Ascending aorta (tissue), 2 donors: ENCODE measurements at regions not wholly inside any gene's neighbourhood (a gene's known extent, or its start where the extent isn't known, plus 50 kb on each side); places are given as distances from the start of the nearest gene placed in this dataset.
A peak's percentile ranks its signal among the peaks of the same experiment; 100 is the strongest.

Experiments used
- DNase-seq, 2 donors: peaks; one replicate each; pipeline ENCODE4 v3.0.0-alpha.2; 2019; ENCODE audit warnings: low spot score in 2 of 2
- H3K27ac ChIP-seq, 2 donors: fragments of 200-600 bp; sonication (generic); one replicate each; pipeline ENCODE4 v1.5.1; 2016 to 2017; ENCODE audit warnings: mild to moderate bottlenecking in 1 of 2
- H3K27me3 ChIP-seq: fragments of 200-600 bp; sonication (generic); one replicate; pipeline ENCODE4 v1.5.1; 2017
- H3K36me3 ChIP-seq, 2 donors: fragments of 200-600 bp; sonication (generic); one replicate each; pipeline ENCODE4 v1.5.1; 2016
- H3K4me1 ChIP-seq, 2 donors: fragments of 200-600 bp; sonication (generic); one replicate each; pipeline ENCODE4 v1.5.1; 2016 to 2017; ENCODE audit warnings: mild to moderate bottlenecking in 1 of 2
- H3K4me3 ChIP-seq, 2 donors: fragments of 200-600 bp; sonication (generic); one replicate each; pipeline ENCODE4 v1.5.1; 2016 to 2017; ENCODE audit warnings: mild to moderate bottlenecking in 1 of 2
- H3K9me3 ChIP-seq, 2 donors: fragments of 200-600 bp; sonication (generic); one replicate each; pipeline ENCODE4 v1.5.1; 2016
- CTCF ChIP-seq, 3 experiments: fragments of 200-600 bp in 2 of 3; fragments of 450-650 bp in 1 of 3; sonication (generic) in 2 of 3; IDR thresholded peaks; one replicate each; pipeline ENCODE4 v1.5.1; 2016 to 2019; ENCODE audit warnings: antibody characterized with exemption in 3 of 3, mild to moderate bottlenecking in 1 of 3, moderate library complexity in 1 of 3
- intact Hi-C: fragments of 100-400 bp; cut with DNase I; formaldehyde crosslinking; loops from one replicate; pipeline ENCODE4 v1.15.1; 2023

DNA sequence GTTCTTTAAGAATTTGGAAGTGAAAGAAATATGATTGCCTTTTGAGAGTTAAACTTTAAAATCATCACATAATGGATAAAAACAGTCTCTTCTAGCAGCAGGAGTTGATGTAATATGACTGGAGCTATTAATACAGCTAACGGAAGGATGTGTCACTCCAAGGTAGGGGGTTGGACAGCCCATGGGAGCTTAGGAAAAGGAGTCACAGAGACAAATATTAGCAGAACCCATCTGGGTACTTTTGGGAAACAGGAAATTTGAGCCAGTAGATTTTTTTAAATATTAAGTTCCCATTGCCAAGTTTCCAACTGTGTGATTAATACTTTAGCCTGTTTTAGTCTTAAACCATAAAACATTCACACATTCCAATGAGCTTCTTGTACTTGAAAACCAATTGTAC is 164.7 kb upstream of the RIMS1 start:
- H3K27me3 ChIP-seq: no peaks in the 10 kb centered on the region
- no peak for TF ChIP-seq CTCF (IDR thresholded peaks at IDR 0.05)
- H3K36me3 ChIP-seq: no peaks in the 10 kb centered on the region
- H3K9me3 ChIP-seq: no peaks in the 10 kb centered on the region
- peak overlapping the region; percentile 63 to 68 for H3K27ac ChIP-seq
- H3K4me1 ChIP-seq: peaks cover 0 to 28% of the 10 kb centered on the region in 2 donors
- DNase-seq: peak in 1 of 2 donors; percentile 87
- intact Hi-C loops: loop anchor here (5.0 to 10.0 kb wide), 3 partner anchors 156 to 337 kb away; no protein-coding TSS in a partner anchor
- H3K4me3 ChIP-seq: no peak overlapping the region

GRCh38 chr6:71722736-71723135 is 163.6 kb upstream of the RIMS1 start:
- no peak overlapping the region for H3K4me3 ChIP-seq
- peak overlapping the region; percentile 60 to 68 for H3K27ac ChIP-seq
- intact Hi-C loops: loop anchor here (5.0 to 10.0 kb wide), 3 partner anchors 155 to 338 kb away; no protein-coding TSS in a partner anchor
- H3K4me1 ChIP-seq: peaks cover 0 to 28% of the 10 kb centered on the region in 2 donors
- H3K9me3 ChIP-seq: no peaks in the 10 kb centered on the region
- H3K36me3 ChIP-seq: no peaks in the 10 kb centered on the region
- no peak for DNase-seq
- H3K27me3 ChIP-seq: no peaks in the 10 kb centered on the region
- no peak for TF ChIP-seq CTCF (IDR thresholded peaks at IDR 0.05)

DNA sequence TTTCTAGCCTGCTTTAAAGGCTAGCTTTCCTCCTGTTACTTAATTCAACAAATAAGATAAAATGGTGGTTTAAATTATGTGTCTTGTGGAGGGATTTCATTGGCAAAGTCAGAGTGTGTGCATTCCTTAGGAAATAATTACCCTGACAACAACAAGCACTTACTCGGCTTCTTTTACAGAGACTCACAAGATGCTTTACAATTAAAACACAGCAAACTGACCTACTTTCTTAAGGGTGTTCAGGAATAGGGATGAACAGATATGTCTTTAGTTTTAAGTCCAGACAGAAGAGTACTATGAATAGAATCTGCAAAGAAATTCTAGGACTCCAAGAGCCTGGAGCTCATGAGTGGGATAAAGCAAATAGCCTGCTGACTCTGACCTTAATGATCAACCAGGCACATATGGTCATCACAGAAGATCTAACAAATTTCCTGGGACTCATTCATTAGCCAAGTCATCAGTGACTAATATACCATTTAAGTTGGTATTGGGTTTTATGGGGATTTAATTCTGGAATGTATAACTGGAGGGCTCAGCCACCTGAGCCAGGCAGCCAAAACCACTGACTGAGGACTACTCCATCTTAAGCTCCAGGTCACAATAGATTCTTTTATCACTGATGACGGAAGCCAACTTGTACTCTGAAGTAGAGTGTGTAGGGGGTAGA is 161.8 kb upstream of the RIMS1 start:
- no peak for TF ChIP-seq CTCF (IDR thresholded peaks at IDR 0.05)
- peak overlapping the region; percentile 19 to 37 for H3K27ac ChIP-seq
- no peaks in the 10 kb centered on the region for H3K9me3 ChIP-seq
- no peaks in the 10 kb centered on the region for H3K27me3 ChIP-seq
- peaks cover 0 to 34% of the 10 kb centered on the region in 2 donors for H3K4me1 ChIP-seq
- no peaks in the 10 kb centered on the region for H3K36me3 ChIP-seq
- intact Hi-C loops: loop anchor here (5.0 to 10.0 kb wide), 3 partner anchors 153 to 340 kb away; no protein-coding TSS in a partner anchor
- no peak overlapping the region for H3K4me3 ChIP-seq
- no peak for DNase-seq

GRCh38 chr6:71725126-71725470 is 161.3 kb upstream of the RIMS1 start:
- no peak for TF ChIP-seq CTCF (IDR thresholded peaks at IDR 0.05)
- Histone ChIP-seq H3K4me1 (peaks cover 0 to 34% of the 10 kb centered on the region in 2 donors), H3K27me3 (no peaks in the 10 kb centered on the region), H3K36me3 (no peaks in the 10 kb centered on the region), H3K4me3 (no peak overlapping the region), H3K27ac (peak overlapping the region in 1 of 2 donors; percentile 37), H3K9me3 (no peaks in the 10 kb centered on the region)
- no peak for DNase-seq
- intact Hi-C loops: loop anchor here (10.0 kb wide), 2 partner anchors 190 to 340 kb away; no protein-coding TSS in a partner anchor

DNA sequence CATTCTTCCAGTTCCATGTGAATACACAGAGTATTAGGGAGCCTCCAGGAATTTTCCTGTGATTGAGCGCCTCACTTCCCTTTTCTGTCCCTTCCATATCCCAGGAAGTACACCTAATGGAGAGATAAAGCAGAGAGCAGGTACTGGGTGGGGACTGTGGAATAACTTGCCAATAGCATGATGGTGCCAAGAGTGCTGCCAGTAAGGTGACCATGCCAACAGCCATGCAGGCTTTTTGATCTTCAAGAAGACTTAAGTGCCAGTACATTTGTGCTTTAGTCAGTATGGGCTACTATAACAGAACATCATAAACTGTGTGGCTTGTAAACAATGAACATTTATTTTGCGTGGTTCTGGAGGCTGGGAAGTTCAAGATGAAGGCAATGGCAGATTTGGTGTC is 160.2 kb upstream of the RIMS1 start:
- H3K36me3 ChIP-seq: no peaks in the 10 kb centered on the region
- H3K4me1 ChIP-seq: peaks cover 0 to 26% of the 10 kb centered on the region in 2 donors
- H3K4me3 ChIP-seq: no peak overlapping the region
- H3K9me3 ChIP-seq: no peaks in the 10 kb centered on the region
- no peak for TF ChIP-seq CTCF (IDR thresholded peaks at IDR 0.05)
- intact Hi-C loops: loop anchor here (10.0 kb wide), 2 partner anchors 191 to 341 kb away; no protein-coding TSS in a partner anchor
- DNase-seq: no peak
- no peaks in the 10 kb centered on the region for H3K27me3 ChIP-seq
- no peak overlapping the region for H3K27ac ChIP-seq
